ENCODE measurements at regions not wholly inside any gene's neighbourhood (a gene's known extent, or its start where the extent isn't known, plus 50 kb on each side); places are given as distances from the start of the nearest gene placed in this dataset.

DNA sequence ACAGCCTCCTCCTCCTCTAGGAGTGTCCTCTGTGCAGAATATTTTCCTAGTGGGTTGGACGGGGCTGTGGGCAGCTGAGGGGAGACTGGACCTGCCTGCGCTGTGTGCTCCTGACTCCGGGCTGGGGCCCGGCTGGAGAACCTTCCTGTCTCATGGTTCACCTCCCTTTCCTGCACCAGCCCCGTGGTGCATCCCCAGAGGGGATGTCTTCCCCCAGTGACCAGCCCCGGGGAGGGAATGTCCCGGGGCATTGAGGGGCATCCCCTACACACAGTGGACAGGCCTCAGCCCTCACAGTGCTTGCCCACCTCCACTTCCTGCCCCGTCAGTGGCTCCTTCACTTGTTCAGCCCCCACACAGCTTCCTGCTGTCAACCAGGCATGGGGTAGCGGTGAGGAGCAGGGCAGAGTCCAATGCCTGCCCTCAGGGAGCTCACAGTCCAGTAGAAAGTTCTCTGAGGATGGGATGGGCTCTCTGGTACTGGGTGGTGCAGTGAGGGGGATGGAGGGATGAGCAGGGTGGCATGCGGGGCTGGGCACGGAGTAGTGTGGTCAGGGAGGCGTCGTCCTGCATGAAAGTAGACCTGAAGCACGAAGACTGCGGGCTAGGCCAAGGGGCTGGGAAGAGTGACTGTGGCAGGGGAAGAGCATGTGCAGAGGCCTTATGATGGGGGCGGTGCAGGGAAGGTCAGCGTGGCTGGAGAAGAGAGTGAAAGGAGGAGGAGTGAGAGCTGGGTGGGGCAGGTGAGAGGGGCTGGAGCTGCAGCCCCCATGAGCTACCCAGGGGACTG lies 52.1 kb upstream of the PITX1 start:
- no peak for DNase-seq

DNA sequence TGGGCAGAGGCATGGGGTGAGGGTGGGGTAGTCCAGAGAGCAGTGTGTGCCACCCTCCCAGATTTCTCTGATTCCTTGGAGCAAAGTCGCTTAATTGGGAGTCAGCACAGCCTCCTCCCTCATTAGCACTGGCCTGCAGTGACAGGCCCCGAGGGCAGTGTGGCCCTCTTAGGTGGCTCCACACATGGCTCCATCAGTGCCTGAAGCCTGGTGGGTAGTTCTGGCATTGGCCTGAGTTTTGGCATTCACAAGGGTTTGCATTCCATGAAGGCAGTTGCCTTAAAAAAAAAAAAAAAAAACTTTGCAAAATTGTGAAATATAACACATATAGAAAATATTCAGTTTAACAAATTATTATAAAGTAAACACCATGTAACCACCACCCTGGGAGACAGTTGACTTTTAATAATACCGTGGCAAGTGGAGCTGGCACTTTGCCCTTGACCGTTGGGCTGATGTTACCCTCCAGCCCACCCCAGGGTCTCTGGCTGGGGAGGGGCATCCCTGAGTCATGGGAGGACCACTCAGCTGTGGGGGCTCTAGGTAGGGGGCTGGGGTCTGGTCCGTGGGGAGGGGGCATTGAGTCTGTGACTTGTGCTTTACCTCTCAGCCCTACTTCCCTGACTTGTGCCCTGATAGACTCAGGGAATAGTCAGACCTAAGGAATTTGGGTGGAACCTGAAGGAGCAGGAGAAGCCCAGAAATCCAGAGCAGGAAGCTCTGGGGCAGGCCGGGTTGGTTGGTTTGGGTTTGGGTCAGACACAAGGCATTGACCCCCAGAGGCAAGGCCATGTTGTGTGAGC lies 51.3 kb upstream of the PITX1 start:
- DNase-seq = peak; percentile 95

Data from NCI-H226 (cell line).